ENCODE measurements at regions not wholly inside any gene's neighbourhood (a gene's known extent, or its start where the extent isn't known, plus 50 kb on each side); places are given as distances from the start of the nearest gene placed in this dataset.

DNA sequence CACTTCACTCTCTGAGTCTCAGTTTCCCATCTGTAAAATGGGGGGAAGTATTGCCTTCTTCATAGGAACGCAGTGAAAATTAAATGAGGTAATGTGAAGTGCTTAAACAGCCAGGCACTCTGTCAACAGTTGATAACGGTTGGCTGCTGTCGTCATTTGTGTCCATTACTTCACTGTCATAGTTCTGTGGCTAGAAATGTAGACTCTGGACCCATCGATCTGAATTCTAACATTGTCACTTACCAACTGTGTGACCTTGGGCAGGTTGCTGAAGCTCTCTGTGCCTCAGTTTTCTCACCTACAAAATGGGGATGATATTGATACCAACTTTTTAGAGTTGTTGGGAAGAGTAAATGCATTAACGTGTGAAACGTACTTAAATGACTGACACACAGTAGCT lies 152.6 kb downstream of the PTPRU start:
- TF ChIP-seq HNF4A (conservative IDR thresholded peaks at IDR 0.05) (peak in 1 of 2 donors; percentile 15), RXRA (IDR thresholded peaks at IDR 0.05) (no peak), TAF1 (conservative IDR thresholded peaks at IDR 0.05) (no peak)
- TF ChIP-seq, protein P1, sequence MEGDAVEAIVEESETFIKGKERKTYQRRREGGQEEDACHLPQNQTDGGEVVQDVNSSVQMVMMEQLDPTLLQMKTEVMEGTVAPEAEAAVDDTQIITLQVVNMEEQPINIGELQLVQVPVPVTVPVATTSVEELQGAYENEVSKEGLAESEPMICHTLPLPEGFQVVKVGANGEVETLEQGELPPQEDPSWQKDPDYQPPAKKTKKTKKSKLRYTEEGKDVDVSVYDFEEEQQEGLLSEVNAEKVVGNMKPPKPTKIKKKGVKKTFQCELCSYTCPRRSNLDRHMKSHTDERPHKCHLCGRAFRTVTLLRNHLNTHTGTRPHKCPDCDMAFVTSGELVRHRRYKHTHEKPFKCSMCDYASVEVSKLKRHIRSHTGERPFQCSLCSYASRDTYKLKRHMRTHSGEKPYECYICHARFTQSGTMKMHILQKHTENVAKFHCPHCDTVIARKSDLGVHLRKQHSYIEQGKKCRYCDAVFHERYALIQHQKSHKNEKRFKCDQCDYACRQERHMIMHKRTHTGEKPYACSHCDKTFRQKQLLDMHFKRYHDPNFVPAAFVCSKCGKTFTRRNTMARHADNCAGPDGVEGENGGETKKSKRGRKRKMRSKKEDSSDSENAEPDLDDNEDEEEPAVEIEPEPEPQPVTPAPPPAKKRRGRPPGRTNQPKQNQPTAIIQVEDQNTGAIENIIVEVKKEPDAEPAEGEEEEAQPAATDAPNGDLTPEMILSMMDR (IDR thresholded peaks at IDR 0.05; ENCODE audit: low read depth, low read length, missing input control) = no peak
